LHCN-M2 (cell line): ENCODE measurements at regions not wholly inside any gene's neighbourhood (a gene's known extent, or its start where the extent isn't known, plus 50 kb on each side); places are given as distances from the start of the nearest gene placed in this dataset.

Experiments
- DNase-seq: peaks from one replicate; pipeline ENCODE4 v3.0.0-alpha.2; 2012; ENCODE audit warnings: low read depth

DNA sequence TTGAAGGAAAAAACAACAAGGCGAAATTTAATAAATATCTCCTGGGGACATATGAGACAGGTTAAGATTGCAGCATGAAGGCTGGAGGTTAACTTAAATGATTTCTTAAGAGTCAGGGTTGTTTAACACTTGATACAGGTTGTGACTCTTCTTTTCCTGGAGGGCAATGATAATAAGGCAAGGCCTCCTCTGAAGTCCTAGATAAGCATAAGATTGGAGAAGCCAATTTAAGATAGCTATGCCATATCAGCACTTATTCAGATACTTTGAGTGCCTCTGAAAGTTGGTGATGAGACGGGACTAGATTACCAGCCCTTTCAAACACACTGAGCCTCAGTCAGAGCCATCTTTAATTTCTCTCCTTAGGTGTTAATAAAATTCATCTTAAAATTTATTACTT, 350.8 kb downstream of the FBXO8 start:
- no peak for DNase-seq

DNA sequence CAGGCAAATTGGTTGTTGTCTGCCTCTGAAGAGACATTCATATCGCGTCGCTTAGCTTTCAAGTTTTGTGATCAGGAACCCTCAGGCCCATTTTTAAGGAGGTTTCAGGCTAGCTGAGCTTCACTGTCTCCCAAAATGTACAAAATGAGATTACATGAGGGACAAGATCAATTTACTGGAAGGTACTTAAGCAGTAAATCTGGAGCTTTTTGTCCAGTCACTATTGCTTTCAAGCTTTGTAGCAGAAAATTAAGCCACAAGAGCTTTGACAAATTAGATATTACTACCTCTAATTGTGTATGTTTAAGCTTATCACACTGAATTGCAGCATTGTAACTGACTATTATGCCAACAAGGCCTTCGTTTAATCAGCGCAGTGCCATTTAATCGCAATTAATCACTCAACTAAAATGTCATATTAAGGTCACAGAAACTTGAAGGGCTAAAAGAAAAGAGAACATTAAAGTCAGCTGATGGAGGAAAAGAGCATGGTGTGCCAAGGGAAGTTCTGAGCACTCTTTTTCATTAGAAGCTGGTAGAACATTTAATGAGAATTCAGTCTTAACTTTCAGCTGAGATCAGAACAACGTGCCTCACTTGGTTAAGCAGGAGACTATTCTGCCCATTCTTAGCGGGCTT, 353.0 kb downstream of the FBXO8 start:
- DNase-seq = no peak

DNA sequence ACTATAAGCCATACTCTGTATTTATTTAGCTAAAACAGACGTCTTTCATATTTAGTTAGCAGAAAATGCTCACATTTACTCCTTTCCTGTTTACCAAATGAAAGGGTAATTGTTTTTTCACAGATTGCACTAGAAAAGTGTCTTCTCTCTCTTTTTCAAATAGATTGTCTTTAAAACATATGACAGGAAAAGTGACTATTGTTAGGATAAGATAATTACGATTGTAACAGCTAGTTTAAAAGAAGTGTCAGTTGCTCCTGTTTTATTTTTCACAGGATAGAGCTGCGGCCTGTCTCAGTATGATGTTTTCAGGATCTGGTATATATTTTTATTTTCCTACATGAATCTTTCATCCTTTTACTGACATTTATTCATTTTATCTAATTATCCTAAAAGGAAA, 353.5 kb downstream of the FBXO8 start:
- no peak for DNase-seq

DNA sequence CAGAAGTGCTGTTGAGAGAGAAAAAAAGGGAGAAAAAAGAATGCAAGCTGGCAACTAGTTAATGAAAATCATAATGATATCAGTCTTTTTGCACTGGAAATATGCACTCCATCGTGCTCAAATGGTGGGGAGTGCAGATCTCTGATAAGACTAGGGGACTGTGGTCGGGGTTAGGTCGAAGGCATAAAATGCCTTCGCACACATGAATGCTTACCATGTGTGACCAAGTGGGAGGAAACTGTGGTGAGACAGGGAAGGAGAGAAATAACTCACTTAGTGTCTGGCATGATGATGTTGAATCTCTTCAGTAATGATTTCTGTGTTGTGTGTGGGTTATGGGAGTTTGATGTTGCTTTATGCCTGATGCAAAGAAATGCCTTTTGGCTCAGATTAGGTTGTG, 358.9 kb downstream of the FBXO8 start:
- DNase-seq = no peak

DNA sequence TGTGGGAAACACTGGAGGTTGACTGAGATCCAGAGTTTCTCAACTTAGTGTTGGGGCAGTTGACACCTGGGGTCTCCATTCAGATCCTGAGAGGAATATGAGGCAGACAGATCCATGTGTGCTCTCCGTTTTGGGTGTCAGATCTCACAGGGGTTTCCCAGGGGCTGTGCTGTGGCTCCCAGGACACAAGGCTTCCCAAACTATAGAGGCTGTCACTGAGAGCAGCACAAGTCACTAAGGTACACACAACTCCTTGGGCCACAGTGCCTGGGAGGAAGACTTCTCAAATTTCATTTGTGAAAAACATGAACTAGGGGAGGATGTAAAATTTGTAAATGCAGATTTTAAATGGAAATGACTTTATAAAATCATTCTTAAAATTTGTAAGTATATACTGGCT, 363.6 kb downstream of the FBXO8 start:
- no peak for DNase-seq

DNA sequence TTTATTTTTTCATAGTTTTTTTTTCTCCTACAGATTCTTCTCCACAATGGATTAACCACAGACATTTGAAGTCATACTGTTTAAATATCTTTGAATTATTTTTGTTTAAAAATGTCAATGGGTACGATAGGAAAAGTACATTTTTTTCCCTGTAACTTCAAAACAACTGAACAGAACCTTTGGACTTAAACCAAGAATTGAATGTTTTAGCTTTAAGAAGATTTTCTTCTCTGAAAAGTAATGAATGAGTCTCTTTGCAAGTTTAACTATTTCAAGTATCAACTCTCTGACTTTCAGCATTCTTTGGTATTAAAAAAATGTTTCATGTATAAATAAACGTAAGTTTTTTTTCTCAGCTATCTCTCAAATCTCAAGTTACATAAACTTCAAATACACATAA, 364.3 kb downstream of the FBXO8 start:
- no peak for DNase-seq

DNA sequence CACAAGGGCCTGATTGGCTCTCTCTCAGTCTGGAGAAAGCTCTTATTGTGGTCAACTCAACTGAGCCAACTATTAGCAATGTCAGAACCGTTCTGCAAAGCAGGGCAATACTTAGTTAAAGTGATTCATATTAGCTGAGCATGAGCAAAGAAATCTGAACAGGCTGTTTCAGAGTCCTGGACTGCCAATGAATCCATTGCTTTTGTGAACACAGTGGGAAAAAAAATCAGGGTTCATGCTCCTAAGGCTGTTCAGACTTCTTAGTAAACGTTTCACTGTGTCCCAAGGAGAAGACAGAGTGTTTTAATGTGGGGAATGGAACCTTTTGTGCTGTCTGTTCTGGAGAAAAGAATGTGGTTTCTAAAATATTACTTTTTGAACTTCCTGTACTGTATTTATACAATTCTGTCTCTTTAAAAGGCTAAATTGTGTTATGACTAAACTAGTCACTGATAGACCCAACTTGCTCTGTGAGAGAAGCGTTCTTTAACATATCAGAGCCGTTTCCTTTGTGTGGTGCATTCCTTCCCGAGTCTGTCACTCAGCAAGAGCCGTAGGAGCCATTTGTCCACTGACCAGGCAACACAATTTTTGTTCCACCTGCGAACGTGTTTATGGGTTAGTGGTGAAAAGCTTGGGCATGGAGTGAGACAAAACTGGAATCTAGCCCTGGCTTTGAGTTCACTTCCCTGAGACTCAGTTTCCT, 366.1 kb downstream of the FBXO8 start:
- peak; percentile 37 for DNase-seq

DNA sequence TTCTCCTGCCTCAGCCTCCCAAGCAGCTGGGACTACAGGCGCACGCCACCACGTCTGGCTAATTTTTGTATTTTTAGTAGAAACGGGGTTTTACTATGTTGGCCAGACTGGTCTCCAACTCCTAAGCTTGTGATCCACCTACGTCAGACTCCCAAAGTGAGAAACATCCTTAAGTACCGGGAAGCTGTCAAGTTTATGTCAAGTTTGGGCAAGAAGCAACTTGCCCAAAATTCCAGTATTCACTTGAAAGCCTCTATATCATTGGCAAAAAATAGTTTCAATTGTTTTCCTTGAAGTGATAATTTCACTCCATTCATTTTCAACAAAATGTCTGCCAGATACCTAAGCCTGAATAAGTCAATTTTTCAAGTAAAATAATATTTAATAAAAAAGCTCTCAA, 370.0 kb downstream of the FBXO8 start:
- DNase-seq = no peak

DNA sequence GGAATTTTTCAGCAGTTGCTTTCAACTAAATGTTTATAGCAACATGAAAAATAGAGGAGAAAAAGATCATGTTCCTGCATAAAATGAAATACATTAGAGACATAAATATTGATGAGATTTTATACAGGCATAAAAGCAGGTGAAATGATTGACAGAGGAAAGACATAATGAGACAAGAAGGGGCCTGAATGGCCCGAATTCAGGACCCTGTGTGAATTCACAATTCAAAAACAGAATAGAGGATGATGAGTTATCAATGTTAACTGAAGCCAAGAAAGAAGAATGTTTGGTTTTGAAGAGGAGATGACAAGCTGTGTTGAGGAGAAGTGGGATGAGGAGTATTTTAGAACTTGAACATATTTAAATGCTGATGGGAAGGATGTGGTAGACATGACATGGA, 371.1 kb downstream of the FBXO8 start:
- no peak for DNase-seq

DNA sequence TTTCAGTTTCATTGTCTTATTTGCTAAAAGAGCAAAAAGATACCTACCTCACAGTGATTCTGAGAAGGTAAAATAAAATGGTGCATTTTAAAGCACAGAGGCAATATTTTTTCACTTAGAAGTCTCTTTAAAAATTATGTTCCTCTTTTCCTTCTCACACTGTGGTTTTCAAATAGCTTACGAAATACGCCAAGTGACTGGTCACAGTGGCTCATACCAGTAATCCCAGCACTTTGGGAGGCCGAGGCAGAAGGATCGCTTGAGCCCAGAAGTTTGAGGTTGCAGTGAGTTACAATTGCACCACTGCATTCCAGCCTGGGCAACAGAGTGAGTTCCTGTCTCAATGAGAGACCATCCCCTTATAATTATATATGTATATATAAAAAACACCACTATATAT, 372.6 kb downstream of the FBXO8 start:
- no peak for DNase-seq

DNA sequence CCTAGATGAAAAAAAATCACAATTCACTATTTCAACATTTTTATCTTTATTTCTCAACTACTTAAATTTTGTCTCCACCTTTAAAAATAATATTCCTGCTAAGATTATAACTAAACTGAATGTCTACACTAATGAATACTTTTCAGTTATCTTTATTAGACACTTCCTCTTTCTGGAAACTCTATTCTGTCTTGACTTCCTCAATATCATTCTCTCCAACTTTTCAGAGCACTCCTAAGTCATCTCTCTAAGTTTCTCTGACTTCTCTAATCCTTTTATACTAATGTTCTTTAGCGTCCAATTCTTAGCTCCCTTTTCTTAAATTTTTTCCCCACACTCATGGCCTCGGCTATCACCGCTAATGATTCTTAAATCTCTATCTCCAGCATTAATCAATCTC, 374.2 kb downstream of the FBXO8 start:
- no peak for DNase-seq

DNA sequence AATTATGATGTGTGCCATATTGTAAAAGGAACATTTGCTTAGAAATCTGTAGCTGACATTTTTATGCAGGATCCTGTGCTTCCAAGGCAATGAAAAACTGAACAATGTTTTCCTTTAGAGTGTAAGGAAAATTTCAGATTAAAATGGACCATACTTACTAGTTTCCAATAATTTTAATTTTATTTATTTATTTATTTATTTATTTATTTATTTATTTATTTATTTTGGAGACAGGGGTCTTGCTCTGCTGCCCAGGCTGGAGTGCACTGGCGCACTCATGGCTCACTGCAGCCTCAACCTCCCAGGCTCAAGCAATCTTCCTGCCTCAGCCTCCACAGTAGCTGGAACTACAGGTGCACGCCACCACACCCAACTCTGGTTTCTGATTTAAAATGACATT, 369.8 kb upstream of the HAND2 start:
- DNase-seq = no peak

DNA sequence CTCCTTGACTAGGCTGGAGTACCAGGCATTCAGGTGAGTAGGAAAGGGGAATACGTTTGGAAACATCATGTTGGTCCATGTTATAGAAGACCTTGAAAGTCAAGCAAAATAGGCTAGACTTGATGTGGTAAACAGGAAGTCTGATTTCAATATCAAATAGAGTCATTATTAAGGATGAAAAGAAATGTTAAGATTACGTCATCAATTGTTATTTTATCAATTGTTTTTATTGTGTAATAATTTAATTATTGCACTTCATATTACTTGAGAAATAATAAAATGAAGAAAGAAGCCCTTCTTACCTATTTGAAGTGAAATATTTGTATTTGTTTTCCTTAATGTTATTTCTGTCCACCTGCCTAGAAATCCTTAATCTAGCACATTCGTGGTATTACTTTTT, 361.0 kb upstream of the HAND2 start:
- no peak for DNase-seq

DNA sequence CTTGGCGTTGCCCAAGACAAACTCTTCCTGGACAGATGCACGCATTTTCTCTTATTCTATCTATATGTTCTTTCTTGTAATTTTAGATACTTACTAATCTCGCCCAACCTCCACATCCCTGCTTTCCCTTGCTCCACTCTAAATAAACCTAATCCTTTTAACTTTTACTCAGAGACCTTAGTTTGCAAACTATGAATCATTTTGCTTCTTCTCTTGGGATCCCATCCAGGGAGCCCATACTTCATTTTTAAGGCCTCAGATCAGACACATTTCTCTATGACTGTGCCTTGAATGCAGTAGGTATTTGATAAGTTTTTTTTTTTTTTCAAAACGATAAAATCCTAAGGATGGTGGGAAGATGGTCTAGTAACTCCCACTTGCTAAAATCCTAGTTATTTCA, 353.8 kb upstream of the HAND2 start:
- no peak for DNase-seq

DNA sequence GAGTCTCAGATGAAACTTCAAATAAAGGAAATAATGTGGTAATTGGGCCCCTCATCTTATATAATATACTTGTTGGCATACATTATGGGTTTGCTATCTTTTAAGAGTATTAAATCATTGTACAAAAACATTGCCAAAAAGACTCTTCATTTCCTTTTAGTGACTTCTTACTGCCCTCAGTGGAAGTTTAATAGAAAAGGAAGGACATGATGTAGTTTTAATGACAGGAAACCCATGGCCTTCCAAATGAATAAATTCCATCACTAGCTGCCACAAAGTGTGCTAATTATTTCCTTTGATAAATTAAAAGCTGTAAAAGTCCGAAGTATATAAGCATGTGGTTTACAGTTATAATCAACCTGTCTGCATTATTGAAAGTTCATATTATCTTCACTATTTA, 350.9 kb upstream of the HAND2 start:
- DNase-seq = no peak

DNA sequence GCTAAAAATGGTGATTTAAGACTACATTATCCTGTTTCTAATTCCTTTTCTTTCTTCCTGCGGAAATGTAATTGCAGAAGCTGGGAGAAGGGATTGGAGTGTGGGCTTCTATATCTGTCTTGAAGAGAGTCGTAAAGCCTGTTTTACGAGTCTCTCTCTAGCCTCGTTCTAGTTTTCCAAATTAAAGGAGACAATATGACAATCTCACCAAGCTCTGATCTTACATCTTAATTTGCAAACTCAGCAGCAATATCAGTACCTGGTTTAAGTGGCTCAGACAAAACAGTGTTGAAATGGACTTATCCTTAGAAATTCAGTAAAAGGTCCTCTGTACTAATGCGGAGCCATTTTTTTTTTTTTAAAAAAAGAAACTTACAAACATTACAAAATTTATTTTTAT, 349.5 kb upstream of the HAND2 start:
- no peak for DNase-seq

DNA sequence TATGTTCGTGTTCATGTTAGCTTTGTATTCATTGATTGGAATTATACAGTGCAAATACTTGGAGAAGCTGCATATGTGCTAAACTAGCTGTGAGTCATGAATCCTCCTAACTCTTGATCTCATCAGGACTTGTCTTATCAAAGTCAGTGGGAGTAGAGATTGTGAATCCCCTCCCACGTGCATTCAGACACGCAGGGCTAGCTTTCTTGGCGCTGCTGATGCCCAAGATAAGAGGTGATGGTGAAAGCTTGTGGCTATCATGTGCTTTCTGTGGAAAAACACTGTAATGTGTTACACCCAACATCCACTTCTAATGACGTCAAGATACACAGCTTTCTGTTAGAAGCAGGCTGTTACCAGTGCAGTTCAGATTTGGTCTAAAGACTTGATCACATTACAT, 348.7 kb upstream of the HAND2 start:
- DNase-seq = no peak

DNA sequence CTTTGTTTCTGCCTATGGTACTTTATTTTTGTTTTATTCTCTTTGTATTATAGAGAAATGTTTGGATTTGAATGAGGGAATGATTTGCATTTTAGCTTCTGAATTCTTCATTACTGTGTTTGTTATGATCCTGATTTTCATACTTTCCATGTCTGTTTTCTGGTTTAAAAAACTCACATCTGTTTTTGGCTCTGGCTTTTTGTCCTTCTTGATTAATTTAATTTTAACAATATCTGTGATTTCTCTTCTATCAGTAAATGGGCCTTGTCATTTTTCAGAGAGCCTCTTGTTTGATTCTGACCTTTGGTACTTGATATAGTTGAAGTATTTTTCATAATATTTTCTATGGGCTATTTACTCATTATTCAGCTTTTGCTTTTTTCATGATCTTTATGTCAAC, 341.6 kb upstream of the HAND2 start:
- DNase-seq = no peak

DNA sequence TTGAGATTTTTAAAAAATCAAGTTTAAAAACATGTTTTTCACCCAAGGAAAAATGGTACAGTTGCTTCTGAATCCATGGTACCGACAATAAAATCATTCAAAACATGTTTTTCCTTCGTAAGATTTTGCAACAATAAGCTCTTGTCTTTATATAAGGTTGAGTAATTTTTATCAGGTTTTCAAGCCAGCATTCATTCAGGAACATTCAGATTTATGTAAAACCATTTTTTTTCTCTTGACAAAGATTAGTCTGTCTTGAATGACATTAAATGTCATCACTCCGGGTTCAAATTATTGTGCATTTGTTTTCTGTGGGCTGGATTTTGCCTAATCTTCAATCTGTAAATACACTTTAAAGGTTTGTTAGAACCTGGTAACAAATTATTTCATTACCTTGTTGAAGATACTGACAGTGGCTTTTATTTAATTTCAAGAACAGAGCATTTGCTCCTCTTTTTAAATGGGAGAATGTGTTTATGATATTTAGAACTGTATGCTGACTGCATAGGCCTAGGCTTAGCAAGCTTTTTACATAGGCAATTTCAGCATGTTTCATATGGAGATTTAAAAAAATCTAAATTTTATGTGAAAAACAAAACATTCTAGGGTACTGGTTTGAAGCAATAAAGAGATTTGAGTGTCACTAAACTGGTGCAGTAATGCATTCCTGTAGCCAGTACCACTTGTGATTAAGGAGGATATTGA, 336.4 kb upstream of the HAND2 start:
- no peak for DNase-seq

DNA sequence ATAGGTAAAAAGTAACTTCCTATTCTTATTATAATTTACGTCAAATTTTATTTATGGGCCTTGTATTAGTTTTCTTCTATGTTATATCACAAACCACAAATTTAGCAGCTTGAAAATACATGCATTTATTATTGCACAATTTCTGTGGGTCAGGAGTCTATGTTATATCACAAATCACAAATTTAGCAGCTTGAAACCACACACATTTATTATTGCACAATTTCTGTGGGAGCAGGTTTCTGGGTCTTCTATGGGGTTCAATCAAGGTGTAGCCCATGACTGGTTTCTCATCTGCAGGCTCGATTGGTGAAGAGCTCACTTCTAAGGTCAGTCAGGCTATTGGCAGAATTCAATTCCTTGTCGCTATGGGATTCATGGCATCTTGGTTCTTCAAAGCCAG, 332.7 kb upstream of the HAND2 start:
- no peak for DNase-seq

DNA sequence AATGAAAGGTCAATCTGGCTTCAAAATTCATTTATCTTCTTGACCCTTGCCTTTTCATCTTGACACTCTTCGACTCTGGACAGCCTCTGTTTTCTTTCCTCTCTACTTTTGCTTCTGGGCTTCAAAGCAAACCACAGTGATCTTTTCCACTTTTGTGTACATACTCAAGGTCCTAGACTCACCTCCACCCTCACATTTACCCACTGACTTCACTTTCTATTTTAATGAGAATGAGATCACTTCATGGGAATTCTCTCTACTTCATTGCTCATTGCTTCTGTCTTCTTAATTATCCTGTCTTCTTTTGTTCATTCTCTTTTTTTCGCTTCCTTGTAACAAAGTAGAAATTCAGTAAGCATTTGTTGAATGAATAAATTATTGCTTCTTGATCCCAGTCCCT, 330.1 kb upstream of the HAND2 start:
- no peak for DNase-seq

DNA sequence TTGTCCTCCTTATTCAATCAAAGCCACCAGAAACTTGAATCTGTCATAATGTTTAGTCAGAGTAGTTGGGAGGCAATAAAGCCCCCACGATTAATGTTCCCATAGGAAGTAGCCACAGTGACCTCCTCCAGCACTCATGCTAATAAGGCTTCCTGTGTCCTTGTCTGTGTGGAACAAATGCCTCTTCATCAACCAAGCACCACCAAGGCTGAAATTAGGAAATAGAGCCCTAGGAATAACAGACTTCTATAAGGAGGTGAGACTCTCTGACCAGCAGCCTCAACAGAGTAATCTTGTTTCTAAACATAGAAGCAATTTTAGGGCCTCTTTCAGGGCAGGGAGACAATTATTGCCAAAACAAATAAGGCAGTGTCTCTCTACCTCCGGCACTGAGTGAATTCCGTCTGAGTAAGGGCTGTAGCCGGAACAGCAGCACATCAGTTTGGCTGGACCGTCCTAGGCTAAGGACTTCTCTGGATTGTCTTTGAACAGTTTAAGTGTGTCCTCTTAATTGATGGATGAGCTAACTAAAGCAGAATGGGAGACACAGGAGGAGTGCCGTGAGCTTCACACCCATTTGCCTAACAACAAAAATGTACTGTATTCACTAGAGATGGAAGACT, 329.2 kb upstream of the HAND2 start:
- DNase-seq = no peak

DNA sequence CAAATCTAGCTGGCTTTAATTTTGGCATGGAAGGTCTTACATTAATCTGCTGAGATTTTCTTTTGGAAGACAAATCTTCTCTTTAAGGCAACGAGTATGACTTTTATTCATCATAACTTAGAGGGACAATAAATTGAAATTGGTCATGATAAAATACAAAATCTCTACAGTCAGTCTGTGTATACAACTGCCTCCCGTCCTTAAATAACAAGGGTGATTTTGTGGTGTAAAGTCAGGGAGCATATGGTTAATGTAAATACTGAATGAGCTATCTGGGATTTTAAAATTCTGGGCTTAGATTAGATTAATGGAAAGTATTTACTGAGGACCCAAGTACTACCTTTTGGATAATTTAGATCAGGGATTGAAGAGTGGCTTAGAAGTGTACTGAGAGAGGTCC, 328.4 kb upstream of the HAND2 start:
- no peak for DNase-seq
